HG02885 (cell line): ENCODE measurements at regions not wholly inside any gene's neighbourhood (a gene's known extent, or its start where the extent isn't known, plus 50 kb on each side); places are given as distances from the start of the nearest gene placed in this dataset.

Experiments
- ATAC-seq: cut with Tn5 transposase; IDR thresholded peaks from one replicate; pipeline ENCODE4 v1.9.1; 2021; ENCODE audit warnings: mild to moderate bottlenecking; ENCODE audit not compliant: unreplicated experiment, poor library complexity

DNA sequence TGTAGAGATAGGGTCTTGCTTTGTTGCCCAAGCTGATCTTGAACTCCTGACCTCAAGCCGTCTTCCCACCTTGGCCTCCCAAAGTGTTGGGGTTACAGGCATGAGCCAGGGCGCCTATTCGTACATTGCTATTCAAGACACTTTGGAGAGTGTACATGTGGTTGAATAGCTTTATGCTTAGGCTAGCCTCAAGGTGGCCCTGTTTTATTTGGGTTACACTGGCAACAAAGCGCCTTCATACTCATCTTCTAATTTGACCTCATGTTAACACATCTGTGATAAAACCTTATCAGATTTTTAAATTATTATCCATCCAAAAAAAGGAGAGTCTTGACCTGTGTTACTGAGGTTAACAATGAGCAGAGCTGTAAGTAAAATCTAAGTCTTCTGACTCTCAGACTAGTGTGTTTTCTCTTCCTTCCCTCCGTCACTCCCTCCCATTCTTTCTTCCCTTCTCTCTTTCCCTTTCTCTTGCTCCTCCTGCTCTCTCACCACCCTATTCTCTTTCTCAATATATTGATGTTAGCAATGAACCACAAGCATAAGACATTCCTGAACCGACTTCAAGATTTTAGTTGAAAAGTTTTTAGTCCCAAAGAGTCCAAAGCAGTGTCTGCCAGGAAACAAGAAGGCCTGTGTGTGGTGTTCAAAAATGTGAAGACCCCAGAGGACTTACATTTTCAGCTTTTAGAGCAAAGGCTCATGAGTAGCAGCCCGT, 603.7 kb upstream of the CFAP20DC start:
- no peak for ATAC-seq

DNA sequence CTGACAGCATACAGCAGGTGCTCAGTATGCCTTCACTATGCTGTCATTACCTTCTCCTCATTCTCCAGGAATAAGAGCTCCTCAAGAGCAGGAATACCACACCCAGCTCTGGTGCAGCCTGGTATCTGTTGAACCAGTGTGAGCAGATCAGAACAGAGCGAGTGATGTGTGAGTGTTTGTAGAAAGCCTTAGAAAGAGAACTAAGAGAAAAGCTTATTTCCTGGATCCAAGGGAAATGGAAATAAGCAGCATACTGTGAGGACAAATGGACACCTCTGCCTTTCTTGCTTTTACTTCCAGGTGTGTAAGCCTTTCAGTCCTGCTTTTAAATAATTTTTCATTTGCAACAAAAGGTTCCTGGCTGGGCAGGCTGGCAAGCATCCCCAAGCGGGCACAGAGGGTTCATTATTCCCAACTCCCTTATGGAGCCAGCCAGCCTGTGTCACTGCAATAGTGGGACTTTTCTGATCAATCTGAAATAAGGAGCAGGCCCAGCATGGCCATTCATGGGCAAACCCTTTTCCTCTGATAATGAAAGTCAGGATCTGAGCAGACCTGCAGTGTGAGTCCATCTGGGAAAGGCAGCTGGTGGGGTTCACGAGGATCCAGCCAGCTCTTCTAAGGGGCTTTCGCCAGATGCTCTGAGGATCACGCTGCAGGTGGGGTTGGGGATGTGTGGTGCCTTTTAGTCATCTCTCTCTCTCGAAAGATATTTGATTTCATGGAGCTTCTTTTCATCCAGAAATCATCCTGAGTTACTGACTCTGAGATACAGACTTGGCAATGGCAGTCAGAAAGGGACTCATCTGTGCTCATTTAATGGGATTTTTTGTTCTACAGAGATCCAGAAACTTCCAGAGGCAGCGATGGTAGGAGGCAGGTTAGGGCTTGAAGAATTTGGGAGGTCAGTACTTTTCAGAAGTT, 594.9 kb upstream of the CFAP20DC start:
- ATAC-seq = no peak

DNA sequence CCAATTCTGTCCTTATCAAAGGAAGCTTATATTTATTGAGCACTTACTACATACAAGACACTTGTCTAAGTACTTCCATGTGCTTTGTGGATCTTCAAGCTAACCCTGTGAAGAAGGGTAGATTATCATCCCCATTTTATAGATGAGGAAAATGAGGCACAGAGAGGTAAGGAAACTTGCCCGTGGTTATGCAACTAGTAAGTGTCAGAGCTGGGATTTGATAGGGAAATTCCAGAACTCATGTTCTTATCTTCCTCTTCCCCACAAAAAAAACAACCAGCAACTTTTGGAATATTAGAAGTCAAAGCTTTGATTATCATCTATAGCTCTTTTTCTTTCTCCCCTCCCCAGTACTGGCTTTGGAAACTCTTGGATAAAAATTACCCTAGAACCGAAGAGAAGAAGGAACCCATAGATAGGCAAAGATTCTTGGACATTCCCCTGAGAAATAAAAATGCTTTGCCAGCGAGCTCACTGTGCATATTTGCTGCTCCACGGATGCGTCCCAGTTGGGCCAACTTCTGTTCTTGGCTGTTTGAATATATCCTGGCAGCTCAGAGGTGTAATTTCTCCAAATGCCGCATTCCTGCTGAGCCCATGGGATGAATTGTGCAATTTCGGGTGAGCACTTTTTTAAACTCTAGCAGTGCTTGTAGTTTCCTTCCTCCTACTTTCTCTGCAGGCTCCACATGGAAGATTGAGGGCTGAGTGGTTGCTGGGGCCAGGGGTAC, 591.5 kb upstream of the CFAP20DC start:
- ATAC-seq = no peak

DNA sequence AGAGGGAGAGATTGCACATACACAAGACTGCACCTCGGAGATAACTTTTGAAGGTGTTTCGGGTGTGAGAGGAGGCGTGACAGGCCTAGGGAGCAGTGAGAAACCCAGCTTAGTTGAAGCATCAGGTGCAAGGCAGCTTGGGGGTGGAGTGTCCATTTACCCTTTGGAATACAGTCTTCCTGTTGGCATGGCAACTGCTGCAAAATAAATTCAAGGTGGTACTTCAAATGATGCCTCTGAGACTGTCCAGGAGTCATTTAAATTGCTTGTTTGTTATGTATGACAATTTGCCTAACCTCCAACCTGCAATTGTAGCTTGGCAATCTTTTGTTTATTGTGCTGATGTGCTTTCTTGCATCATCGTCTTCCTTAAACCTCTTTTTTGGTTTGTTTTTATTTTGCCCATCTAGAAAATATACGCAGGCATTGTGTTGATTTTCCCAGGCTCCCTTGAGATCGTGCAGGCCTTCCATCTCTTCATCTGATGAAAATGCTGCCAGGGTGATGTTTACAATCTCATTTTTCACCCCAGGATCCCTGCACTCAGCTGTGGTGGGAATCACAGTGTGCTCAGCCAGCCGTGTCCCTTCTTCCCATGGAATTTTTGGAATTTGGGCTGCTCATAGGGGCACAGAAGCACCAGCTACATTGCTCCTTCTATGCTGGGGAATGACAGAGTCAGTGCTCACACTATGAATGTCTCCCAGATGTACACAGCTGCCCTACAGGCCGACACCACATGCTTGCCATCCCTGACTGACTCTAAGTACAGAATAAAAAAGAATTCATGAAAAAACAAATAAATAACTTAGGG, 583.1 kb upstream of the CFAP20DC start:
- no peak for ATAC-seq

DNA sequence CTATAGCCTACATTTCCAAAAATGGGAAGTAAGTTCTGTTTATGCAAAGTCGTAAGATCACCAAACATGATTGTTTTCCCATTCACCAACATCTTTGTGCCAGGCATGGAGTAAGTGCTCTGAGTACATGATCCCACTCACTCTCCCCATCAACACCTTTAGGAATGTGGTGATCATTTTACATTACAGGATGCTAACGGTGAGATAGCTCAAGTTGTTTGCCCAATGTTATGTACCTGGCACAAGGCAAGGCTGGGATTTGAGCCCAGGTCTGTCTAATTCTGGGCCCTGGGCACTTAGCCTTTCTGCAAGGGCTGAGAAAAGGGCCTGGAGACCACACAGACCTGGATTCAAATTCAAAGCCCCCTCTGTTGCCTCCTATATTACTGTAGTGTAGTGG, 581.7 kb upstream of the CFAP20DC start:
- no peak for ATAC-seq

DNA sequence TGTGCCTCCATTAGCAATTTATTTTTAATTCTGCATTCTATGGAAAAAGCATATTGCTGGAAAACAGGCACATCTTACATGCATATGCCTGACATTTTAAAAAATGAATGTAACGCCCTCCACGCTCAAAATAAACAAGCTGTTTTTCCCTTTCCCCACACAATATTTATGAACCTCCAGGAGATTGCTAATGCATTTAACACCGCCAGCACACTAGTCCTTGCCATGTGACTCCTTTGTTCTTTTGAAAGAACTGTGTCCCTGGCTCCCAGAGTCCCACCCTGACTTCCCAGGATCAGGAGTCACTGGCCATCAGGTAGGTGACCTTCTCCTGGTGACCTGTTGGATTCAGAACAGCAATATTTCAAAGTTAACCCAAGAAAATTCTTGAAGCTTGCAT, 571.2 kb upstream of the CFAP20DC start:
- ATAC-seq = no peak

DNA sequence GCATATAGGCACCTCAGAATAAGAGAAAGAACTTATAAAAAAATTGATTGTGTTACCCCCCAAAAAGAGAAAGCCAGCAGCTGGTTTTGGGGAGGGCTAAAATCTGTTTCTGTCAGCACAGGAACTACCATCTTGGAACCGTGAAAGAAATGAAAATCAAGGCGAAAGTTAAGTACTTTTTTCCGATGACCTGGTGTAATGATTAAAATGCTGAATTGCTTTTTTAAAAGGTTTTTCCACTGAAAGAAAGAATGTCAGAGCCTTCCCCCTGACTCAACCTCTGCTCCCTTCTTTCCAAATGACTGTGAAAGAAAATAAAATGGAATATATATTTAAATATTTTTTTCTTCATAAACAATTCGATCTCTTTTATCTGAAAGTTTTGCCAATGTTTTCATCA, 570.5 kb upstream of the CFAP20DC start:
- no peak for ATAC-seq

DNA sequence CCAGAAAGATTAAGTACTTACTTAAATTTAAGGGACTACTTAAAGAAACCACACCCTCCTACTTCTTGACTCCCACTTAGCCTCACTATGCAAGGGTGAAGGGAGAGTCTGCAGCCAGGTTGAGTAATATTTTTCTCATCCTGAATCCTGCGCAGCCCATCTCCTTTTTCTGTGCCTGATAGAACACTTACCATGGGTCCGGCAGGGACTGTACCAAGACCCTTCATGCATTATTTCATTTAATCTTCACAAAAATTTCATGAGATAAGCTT, 562.6 kb upstream of the CFAP20DC start:
- ATAC-seq = no peak

DNA sequence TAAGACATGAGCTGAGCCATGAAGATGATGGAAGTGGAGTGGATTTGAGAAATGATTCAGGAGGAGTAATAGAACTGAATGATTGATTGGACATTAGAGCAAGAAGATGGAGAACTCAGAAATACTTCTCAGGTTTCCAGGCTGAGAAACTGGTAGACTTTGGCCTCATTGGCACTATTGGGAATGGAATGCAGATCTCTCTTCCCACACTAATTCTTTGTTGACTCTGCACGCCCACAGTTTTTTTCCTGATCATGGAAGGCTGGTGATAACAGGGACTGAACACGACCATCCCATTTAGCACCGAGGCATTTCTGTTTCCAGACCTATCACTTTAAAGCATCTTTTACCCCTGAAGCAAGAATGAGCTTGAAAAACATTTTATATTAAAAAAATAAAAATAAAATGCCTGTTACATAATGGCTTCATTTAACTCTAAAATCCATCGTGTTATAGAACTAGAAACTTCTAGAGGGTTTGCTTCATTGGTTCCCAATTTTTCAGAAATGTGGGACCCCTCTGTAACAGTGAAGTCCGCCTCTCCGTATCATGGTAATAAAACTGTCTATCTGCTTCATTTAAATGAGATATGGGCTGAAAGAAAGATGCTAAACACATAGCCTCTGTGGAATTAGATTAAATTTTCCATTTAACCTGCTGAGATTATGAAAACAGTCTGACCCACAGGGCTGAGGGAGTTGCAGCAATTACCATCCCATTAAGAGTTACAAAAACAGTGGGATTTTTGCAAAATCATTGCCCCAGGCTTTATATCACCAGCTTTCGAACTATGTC, 562.0 kb upstream of the CFAP20DC start:
- no peak for ATAC-seq

DNA sequence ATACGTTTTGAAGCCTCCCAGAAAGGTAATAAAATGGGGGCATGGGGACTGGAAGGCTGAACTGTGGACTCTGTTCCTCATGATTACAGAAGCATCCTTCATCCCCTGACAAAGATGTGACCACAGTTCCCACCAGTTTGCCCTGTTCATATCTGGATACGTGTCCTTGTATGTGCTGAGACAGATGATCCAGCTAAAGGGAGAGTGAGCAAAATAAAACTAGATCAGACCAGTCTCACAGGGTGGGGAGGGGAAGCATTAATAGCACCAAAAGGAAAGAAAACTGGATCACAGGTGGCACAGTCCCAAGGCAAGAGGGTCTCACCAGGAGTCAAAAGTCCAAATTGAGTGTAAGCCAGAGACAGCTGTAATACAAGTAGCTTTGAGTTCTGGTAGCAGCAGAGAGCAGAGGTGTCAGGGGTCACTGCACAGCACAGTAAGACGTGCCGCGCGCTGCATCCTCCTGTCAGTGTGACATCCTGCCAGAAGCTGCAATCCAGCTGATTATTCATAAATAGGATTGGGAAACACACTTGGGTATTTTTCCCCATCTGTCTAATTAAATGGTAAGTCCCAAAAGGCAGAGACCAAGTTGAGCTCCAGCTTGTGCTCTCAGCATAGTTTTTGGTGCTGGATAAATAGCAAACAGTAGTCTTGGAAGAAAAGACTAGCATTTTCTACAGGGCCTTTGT, 560.0 kb upstream of the CFAP20DC start:
- ATAC-seq = no peak

DNA sequence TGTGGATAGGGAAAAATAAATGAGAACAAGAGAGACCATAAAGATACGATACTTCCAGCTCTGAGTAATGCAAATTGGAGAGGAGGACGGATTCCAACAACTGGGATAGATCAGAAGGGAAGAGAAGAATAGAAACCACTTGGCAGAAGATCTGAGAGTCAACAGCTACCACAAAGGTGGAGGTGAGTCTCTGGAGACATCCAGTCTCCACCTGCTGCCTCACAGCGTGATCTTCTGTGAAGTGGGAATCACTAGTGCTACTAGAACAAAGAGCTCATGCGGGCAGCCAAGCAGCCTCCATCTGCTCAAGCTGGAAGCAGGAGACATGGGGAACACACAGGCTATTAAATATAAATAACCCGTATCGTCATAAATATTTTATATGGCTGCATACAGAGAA, 558.5 kb upstream of the CFAP20DC start:
- ATAC-seq = no peak

DNA sequence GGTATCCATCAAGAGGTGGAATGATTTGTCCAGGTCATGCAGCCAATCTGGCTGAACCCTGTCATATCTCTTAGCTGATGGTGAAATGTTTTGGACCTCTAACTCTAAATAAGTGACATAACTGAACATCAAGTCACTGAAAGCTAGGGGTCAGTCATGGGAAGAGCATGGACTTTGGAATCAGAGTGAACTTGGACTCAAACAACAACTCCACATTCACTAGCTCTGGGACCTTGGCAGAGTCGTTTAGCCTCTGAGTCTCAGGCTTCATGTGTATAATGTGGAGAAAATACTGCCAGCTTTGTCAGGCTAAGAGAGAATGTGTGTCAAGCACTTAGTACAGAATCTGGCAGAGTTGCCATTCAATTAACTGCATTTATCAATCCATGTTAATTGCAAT, 557.8 kb upstream of the CFAP20DC start:
- no peak for ATAC-seq

DNA sequence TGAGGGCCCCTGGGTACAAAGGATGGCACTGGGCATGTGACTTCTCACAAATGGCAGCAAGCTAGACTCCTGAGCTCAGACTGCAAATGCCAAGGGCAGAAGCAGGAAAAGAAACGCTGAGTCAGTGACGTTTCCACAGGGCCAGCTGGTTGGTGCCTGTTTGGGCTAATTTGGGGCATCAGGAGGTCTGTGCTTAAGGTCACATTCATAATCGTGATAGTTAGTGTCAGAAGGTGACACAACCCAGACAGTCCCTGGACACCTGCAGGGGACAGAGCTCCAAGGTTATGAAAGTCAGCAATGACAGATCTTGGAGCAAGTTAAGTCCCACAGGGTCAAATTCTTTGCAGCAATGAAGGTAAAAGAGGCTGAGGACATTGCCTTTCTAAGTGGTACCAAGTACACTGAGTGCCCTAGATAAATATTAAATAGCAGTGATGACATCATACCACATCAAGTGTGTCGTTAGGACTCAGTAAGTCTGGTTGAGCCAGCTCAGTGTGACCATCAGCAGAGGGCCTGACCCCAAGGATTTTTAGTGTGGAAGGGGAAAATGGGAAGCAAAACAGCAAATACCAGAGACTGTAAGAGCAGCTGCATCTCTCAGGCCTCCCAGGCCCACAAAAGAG, 556.9 kb upstream of the CFAP20DC start:
- ATAC-seq = no peak

DNA sequence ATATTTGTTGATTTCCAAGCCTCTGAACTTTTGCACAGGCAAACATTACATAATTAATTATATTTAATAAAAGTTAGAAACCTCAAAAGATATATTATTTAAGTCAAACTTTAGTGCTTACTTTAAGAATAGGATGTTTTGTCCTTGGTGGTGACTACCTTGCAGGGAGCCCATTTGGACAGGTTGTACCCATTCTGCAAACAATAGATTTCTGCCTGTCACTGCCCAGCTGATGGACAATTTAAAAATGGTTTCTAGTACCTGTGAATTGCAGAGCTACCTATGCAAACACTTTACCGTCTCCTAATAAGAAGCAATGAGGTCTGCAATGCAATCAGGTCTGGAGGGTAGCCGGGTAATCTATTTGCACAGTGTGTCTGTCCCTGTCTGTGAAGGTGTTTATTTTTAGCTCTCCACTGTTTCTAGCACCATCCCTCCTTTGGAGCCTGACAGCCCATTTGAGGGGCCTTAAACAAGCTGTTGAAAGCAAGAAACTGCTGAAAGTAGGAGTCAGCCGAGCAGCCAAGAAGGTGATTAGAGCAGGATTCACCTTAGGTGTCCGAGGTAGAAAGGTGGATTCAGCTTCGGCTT, 556.2 kb upstream of the CFAP20DC start:
- ATAC-seq = no peak

DNA sequence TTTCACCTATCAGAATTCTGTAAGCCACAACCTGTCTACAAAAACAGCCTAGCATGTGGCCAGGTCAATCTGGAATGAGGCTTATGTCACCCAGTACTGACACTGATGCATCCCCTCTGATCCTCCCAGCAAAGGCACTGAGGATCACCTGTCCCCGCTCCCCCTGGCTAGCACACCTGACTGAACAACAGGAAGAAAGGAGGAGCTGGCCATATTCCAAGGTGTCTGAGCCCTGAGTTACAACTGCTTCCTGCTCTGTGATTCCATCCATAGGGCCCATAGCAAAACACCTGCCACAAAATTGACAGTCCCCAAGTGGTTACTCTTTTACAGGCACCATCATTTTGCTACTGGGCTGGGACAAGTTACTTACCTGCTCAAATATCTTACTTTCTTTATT, 555.5 kb upstream of the CFAP20DC start:
- no peak for ATAC-seq

DNA sequence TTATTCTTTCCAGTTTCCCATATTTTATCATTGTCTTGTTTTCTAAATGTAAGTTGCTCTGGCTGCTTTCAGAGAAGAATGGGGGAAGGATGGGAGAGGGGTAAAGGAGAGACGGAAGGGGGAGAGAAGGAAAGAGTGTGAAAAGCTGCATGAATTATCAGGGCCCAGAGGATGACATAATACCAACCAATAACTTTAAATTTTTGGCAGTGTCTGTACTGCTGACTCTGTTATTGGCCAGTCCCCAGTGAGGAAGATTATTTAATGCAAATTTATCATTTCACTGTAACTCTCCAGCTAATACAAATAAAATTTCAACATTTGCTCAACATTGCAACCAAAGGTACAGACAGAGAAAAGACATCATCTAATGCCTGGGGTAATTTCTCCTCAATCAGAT, 551.7 kb upstream of the CFAP20DC start:
- no peak for ATAC-seq

DNA sequence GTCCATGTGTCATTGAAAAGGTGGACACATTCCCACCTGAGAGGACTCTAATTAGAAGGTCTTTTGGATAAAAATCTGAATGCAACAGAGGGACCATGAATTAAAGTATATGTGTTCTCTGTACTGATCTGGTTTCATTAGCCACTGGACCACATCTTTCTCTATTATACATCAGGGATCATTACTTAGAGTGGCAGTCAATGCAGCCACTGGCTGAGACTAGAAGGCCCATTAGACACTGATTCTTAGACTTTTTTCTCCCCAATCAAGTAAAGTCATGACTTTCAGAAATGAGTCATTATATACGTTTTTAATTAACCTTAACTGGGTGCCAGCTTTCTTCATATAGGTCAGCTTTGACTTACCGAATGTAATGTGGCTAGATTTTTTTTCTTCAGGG, 550.8 kb upstream of the CFAP20DC start:
- no peak for ATAC-seq

DNA sequence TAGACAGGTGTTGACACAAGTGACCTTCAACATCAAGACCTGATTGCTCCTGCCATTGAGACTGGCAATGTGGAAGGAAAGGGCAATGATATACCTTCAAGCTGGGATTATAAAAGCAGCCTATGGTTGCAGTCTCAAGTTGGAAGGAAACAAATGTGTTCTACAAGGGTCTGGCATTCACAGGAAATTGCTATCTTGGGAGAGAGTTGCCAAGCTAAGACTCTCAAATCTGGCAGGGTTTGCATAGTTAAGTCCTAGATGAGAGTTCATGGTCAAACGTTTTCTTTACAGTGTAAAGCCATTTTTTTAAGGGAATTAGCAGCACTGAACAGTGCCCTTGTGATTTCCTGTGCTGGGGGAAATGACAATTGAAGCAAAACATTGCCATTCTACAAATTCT, 546.9 kb upstream of the CFAP20DC start:
- ATAC-seq = no peak
